ENCODE measurements at regions not wholly inside any gene's neighbourhood (a gene's known extent, or its start where the extent isn't known, plus 50 kb on each side); places are given as distances from the start of the nearest gene placed in this dataset.
"Not testable (repeated sequence)": the region's sequence is repeated elsewhere in the genome, so short reads cannot be mapped to it uniquely, and the experiment has no call there.

DNA sequence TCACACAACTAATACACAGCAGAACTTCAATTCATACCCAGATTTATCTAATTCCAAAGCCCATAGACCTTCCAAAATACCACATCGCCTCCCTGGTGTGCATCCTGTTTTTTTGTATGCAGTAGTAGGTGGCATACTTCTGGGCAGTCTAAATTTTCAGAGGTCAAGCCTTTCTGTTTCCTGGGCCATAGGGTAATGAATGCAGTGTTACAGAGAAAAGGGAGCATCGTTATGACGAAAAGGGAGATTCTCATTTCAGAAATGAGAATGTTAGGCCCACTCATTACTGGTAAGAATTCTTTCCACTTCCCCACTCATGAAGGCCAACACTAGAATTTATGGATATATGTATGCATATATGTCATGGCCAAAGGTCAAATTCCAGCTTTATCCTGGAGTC is 267.8 kb upstream of the ASIC2 start:
- FAIRE-seq (no peak), DNase-seq (ENCODE audit: low spot score) (no peak)

DNA sequence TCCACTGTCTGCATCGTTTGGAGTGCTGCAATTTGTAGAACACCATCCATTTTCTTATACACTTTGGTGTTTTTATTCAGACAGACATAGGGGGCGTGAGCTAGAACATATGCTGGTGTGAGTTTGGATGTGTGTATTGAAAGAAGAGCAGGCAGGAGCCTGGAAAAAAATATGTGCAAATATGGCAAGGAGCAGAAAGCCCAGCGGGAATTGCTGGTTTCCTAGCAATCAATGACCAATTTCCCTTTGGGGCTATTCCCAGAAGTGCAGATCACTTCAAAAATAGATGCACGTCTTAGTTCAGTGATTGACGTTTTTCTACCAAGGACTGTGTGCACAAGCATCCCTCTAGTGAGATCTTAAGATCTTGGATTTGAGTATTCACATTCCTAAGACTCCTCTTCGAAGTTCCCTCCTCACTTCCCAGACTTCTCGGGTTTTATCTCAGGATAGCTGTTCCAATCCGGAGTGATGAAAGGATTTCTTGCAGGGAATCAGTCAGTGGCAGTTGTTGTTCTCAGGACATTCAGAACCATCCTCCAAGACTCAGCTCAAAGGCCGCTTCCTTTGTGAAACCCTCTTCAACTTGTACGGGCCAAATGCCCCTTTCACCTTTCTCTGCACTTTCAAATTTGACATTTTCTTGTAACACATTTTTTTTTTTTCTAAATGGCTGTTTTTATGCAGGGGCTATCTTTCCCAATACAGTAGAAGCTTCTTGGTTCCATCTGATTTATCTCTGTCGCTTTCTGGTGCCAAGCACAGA is 268.7 kb upstream of the ASIC2 start:
- DNase-seq (ENCODE audit: low spot score) (no peak), FAIRE-seq (no peak)

DNA sequence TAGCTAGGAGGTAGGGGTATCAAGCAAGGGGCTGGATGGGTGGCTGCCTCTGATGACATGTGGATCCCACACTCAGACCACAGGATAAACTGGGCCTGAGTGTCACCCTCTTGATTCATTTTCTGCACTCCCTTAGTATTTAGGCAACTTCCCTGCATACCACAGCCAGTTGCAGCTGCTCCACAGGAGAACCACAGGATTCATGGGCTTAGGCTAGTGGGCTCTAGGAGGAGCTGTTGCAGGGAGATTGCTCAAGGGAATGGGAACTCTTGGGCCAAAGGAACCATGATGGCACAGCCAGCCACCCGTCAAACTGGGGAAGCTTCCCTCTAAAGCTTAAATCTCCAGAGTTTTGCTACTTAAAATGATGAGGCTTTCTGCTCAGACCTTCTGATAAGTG is 269.7 kb upstream of the ASIC2 start:
- FAIRE-seq: no peak
- no peak for DNase-seq (ENCODE audit: low spot score)

DNA sequence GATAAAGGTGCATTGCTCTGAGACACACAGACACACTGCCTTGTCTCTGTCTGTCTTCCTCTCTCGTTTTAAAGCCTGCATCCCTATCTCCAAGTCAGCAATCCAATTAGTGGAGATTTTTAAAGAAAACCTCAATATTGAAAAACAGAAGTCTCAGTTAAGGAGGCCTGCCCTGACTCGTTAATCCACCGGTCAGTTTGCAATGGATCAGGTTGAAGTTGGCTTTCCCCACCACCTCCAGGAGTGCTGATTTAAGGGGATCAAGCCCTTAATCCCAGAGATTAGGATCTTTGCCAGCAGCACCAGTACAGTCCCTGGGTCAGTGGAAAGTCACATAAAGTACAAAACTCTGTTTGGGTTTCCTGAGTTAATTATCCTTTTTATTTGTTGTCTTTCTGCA is 271.1 kb upstream of the ASIC2 start:
- FAIRE-seq (no peak), DNase-seq (ENCODE audit: low spot score) (no peak)

DNA sequence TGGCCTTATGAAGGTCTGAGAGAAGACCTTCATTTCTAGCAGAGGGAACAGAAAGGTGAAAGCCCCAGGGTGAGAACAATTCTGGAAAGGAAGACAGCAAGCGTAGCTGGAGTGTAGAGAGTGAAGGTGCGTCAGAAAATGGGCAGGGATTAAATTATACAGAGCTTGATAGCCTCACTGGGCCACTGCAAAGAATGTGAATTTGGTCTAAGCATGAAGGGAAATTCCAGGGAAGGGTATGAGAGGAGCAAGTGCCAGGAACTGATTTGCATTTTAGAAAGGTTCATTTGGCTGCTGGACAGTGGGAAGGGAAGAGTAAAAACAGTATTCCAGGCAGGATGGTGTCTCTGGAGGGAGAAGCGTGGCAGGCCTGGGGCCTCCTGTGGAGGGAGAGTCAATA is 274.1 kb upstream of the ASIC2 start:
- FAIRE-seq (no peak), DNase-seq (ENCODE audit: low spot score) (no peak)

DNA sequence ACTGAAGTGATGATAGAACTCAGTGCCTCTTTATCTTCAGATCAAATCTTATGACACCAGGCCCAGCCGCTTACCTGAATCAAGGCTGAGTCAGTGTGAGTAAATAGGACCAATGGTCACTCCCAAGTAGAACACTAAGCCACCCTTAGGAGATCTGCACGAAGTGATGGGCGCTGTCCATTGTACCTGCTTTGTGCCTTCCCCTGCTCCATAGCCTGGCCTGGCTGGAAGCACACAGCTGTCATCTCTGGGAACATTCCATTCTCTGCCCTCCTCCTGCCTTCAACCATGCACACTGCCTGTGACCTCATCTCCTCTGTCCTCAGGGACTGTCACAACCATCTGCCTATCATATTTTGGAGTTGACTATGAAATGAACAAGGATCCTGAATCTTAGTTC is 279.5 kb upstream of the ASIC2 start:
- DNase-seq (ENCODE audit: low spot score) (peak; percentile 33), FAIRE-seq (no peak)

DNA sequence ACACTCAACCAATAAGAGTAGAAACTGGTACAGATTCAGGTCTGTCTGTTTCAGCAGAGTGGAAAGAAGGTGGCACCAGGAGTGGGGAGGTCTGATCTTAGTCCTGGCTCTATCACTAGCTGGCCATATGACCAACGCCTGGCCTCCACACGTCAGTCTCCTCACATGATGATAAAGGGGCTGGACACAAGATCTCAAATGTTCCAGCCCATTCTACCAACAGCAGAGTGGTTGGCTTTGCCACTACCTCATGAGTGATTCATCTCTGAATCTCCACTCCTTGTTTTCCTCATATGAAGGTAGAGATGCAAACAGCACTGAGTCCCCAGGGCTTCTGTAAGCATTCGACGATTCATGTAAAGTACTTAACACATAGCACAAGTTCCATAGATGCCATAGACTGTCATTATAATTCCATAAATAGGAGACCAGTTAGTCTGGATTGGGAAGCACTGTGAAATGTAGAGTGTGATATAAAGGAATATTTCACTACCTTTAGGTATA is 281.9 kb upstream of the ASIC2 start:
- no peak for DNase-seq (ENCODE audit: low spot score)

DNA sequence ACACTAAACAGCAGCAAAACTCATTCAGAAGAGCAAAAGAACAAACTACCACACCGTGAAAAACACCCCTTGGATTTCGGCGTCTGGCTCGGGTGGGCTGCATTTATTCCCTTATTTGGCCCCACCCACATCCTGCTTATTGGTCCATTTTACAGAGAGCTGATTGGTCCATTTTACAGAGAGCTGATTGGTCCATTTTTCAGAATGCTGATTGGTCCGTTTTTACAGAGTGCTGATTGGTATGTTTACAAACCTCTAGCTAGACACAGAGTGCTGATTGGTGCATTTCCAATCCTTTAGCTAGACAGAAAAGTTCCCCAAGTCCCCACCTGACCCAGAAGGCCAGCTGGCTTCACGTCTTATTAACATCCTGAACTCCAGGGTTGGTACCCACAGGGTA is 286.6 kb upstream of the ASIC2 start:
- not testable (repeated sequence) for DNase-seq (ENCODE audit: low spot score); FAIRE-seq

More for the DNA sequence above, 281.9 kb upstream of the ASIC2 start:
- no peak for FAIRE-seq

DNA sequence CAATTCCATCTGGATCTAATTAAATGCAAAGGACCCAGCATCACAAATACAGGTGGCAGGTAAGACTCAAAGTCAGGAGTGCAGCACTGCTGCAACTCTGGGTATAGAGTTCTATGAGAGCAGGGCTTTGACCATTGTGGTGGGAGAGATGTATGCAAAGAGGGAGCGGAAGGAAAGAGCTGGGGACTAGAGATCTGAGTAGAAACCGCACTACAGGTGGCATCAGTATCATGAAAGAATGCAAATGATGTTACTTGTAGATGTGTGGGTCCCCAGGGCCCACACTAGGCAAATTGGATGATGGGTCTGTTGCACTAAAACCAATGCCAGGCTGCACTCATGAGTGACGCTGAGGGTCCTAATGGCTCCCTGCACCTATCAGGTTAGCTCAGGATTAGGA is 287.1 kb upstream of the ASIC2 start:
- DNase-seq (ENCODE audit: low spot score): no peak
- FAIRE-seq: no peak

DNA sequence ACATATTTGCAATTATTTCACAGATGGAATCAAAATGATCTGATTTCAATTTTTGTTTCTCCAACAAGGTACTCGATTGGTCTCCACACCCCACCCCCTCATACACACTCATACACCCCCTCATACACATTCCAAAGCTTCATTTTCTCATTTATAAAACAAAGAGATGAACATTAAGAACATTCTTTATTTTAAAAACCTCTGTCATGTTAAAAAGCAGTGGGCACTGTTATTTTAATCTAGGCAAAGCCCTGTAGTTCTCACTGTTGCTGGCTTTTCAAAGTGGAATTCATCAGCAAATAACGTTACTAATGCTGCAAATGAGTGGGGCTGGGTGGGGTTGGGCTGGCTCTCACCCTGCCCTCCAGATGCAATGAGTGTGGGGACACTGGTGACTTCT is 289.6 kb upstream of the ASIC2 start:
- DNase-seq (ENCODE audit: low spot score): no peak
- no peak for FAIRE-seq

DNA sequence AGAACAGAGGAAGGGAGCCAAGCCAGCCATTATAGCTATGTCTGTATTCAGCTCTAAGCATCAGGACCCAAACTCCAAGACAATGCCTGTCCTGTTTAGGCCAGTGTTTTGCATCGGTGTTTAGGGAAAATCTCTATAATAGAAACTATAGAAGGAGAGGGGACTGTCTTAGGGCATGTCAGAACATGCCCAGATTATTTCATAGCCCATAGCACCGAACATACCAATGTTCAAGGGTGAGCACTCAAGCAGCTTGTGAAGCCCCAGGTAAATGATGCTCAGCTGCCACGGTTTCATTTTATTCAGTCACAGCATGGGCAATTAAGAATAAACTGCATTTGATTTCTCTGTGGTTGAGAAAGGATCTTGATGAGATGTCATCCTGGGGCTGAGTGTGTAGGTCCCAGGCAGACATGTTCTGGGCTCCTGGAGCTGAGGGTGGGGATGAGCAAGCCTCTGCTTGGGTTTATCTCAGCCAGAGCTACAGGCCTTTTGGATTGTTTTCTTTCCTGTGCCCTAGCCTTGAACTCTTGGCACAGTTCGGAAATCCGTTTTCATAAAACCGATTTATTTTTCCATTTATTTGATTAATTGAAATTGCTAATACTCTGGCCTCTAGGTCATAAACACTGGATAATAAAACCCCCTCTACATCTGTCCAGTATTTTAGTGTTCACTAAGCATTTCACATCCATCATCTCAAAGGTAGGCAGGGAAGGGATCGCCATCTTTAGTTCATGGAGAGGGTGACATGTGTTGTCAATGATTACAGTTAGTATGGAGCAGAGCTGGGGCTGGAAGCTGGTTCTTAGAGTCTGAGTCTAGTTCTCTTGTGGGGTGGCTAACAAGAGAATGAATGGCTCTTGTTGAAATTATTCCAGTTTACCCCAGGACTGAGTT is 290.7 kb upstream of the ASIC2 start:
- DNase-seq (ENCODE audit: low spot score) (no peak), FAIRE-seq (no peak)

DNA sequence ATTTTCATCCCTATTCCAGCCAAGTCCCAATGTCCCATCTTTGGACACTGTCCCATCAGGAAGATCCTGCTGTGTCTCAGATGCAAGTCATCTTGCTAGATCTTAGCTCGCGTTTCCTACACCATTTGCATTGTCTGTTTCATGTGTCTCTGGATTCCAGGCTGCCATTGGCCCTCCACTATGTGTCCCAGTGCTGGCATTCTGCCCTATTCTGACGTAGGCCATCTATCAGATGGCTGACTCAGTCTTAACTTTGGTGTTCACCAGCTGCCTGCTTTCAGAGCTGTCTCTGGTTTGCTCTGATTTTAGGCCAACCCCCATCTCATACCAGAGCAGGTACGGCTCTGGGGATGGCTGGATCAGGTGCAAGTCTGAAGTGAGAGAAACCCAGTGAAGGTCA is 300.9 kb upstream of the ASIC2 start:
- DNase-seq (ENCODE audit: low spot score) (no peak), FAIRE-seq (no peak)

DNA sequence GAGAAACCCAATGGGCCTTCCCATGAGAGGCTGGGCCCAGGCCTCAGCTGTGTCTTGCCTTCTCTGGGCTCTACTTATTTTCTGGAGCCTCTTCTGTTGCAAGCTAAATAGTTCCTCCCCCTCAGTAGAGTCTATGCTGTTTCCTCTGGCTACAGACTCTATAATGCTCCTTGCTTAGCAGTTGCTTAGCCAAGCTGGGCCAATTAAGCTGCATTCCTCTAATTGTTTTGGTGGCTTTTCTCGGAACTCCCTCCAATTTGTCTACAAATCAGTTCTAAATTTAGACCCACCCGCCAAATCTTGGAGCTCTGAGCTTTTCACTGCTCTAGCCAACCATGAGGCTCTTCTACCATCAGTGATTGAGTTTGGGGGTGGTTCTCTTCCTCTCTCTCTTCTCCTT is 302.7 kb upstream of the ASIC2 start:
- DNase-seq (ENCODE audit: low spot score) (no peak), FAIRE-seq (no peak)

DNA sequence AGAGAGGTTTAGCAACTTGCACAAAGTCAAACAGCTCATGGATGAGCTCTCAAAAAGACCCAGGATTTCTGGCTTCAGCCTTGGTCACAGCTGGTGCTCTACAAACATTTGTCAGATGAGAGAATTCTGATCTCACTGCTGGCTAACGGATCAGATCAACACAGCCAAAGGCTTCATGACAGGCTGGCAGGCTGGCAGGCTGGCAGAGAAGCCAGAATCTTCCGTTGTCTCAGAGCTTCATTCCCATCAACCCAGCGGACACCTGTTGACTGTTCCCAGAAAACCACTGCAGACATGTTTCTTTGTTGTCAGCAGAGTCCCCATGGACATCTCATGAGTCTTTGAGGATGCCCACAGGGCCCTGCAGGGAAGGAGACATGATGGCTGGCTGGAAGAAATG is 303.8 kb upstream of the ASIC2 start:
- FAIRE-seq: no peak
- no peak for DNase-seq (ENCODE audit: low spot score)

DNA sequence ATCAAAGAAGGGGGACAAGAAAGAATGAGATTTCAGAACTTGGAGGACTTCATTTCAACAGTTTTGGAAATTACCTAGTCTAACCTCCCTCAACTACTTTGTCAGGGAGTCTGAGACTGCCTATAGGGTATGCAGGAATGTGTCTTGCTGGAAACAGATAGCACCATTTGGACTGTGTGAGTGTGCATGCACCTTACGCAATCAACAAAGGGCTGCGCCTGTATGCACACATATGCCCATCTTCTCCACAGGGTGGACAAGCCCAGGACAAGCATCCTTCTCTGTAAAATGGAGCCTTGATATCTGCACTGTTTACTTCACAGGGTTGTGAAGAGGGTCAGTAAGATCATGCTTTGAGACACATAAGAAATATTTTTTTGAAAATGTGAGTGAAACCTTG is 305.7 kb upstream of the ASIC2 start:
- no peak for DNase-seq (ENCODE audit: low spot score)
- FAIRE-seq: no peak

DNA sequence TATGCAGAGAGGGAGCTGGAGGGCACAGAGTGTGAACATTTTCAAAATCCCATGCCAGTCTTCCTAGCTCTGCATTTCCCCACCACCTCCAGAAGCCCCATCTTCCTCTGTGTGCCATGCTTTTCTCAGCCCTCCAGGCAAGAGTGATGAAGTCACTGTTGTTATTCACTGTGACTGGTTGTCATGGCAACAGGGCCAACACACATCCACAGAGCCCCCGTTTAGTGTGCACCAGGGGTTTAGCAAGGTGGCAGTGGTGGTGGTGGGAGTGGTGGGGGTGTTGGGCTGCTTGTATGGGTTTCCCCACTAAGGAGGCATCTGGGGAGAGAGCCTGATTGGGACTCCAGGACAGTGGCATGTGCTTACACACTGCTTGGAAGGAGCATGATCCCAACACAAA is 309.9 kb upstream of the ASIC2 start:
- DNase-seq (ENCODE audit: low spot score) (no peak), FAIRE-seq (no peak)

DNA sequence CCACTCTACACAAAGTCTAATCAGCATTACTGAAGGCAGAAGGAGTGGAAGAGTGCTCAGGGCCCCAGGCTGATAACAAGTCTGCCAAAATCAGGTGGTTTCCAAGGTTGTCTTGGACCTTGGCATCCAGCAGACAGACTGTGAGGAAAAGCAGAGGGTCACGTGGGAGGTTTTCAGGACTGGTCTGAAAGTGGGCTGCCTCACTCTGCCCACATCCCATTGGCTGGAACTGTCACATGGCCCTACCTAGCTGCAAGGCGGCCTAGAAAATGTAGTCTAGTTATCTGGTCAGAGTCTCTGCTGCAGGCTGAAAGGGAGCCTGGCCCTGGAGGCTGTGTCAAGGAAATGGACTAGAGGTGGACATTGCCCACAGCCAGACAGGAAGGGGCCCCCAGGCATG is 310.7 kb upstream of the ASIC2 start:
- FAIRE-seq (no peak), DNase-seq (ENCODE audit: low spot score) (no peak)

DNA sequence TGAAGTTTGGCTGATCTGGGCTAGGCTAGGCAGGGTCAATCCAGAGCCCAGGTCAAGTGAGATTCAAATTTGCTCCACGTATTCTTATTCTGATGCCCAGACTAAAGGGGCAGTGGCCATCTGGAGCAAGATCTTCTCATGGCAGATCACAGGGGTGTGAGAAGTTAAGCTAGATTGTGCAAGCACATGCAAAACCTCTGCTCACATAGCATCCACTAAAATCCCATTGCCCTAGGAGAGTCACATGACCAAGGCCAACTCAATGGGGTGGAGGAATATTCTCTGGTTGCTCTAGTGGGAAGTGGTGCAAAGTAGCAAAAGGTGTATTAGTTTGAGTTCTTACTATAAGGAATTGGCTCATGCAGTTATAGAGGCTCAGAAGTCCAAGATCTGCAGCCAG is 318.4 kb upstream of the ASIC2 start:
- DNase-seq (ENCODE audit: low spot score): no peak
- no peak for FAIRE-seq

DNA sequence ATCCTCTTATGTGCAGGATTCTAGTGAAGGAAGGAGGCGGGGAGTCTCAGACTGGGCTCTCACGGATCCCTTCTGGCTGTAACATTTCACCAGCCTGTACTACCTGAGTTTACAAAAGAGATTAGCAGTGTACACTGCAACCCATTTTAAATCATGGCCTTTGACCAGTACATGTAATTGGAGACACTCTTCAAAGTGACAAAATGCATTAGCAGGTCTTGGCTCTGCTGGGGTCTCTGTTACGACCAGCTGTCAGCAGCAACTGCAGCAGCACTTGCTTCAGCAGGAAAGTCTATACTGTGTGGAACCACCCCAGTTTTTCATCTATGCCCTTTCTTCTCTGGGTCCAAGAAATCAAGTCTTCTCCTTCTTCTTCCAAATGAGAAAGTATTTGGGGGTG is 322.8 kb upstream of the ASIC2 start:
- DNase-seq (ENCODE audit: low spot score): no peak
- FAIRE-seq: no peak

DNA sequence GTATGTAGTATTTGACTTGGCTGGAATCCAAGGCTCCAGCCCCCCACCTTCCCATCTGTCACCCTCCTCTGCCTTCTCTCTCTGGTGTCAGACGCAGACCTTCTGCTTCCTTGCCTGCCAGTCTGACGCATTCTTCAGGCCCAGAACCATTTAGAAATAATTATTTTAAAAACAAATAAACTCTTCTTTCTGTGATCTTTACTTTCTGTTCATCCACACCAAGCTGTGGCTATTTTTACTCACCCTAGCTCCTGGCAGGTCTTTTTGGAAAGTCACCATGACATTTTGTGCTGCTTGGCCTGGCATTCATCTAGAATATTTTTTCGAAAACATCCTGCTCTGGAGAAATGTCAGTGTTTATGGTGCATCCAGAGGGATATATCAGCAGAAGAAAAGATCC is 330.7 kb upstream of the ASIC2 start:
- FAIRE-seq (no peak), DNase-seq (ENCODE audit: low spot score) (no peak)

DNA sequence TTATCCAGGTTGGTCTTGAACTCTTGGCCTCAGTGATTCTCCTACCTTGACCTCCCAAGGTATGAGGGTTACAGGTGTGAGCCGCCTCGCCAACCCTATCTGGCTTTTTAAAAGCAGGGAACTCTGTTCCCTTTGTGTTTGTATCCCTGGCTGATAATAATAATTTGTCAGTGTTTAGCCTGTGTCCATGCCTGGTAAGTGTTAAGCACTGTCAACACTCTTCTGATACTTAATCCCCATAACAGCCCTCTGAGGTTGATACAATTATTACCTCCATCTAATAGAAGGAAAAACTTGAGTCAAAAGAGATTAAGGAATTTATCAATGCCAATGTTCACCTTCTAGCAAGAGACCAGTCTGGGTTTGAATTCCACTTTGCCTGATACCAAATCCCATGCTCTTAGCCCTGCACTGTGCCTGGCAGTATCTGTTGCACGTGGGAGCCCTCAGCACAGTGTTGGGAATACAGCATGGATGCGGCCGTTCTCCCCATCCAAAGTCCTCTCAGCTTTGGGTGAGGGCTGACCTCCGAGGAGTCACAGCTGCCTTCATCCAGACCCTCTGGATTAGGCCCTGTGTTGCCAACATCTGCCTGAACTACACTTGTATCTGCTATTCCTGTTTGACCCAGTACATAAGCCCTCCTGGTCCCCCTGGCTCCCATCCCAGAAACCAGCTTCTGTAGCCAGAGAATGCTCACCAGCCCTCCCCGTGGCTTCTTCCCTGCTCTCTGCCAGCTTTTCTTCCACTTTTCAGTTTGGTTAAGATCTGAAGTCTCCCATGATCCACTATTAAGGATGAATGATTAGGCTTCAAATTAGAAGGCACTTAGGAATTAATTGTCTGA is 335.6 kb upstream of the ASIC2 start:
- no peak for DNase-seq (ENCODE audit: low spot score)

DNA sequence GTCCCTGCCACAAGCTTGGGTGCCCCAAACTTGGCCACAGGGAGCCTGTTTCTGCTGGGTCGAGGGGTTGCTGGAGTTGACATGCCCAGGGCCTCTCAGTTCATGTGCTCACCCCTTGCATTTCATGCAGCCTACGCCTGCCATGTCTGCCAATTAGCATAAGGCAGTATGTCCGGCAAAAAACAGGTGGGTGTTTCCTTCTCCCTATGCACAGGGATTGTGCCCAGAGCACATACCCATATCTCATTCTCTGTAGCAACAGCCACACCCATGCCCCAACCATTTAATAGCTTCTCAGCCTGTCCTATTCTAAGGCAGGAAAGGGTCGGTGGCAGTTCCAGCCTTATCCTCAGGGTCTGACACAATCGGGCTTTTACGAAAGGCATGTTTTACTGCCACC is 340.4 kb upstream of the ASIC2 start:
- DNase-seq (ENCODE audit: low spot score) (no peak), FAIRE-seq (no peak)

More for the DNA sequence above, 335.6 kb upstream of the ASIC2 start:
- FAIRE-seq: no peak

Data from urothelium cell line (cell line).